ENCODE measurements at regions not wholly inside any gene's neighbourhood (a gene's known extent, or its start where the extent isn't known, plus 50 kb on each side); places are given as distances from the start of the nearest gene placed in this dataset.

- H3K4me3 Mint-ChIP-seq: no peak overlapping the region
- no peaks in the 10 kb centered on the region for H3K27me3 ChIP-seq (ENCODE audit: insufficient read depth)
- H3K4me1 ChIP-seq (ENCODE audit: insufficient read depth): no peaks in the 10 kb centered on the region
- no peak for TF ChIP-seq JUNB (IDR thresholded peaks at IDR 0.05; ENCODE audit: unreplicated experiment)
- no peak for TF ChIP-seq ZNF114 (CRISPR knock-in tag; IDR thresholded peaks at IDR 0.05)
- TF ChIP-seq, protein P1, sequence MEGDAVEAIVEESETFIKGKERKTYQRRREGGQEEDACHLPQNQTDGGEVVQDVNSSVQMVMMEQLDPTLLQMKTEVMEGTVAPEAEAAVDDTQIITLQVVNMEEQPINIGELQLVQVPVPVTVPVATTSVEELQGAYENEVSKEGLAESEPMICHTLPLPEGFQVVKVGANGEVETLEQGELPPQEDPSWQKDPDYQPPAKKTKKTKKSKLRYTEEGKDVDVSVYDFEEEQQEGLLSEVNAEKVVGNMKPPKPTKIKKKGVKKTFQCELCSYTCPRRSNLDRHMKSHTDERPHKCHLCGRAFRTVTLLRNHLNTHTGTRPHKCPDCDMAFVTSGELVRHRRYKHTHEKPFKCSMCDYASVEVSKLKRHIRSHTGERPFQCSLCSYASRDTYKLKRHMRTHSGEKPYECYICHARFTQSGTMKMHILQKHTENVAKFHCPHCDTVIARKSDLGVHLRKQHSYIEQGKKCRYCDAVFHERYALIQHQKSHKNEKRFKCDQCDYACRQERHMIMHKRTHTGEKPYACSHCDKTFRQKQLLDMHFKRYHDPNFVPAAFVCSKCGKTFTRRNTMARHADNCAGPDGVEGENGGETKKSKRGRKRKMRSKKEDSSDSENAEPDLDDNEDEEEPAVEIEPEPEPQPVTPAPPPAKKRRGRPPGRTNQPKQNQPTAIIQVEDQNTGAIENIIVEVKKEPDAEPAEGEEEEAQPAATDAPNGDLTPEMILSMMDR (conservative IDR thresholded peaks at IDR 0.05; ENCODE audit: low read depth in 2 of 2): no peak
- TF ChIP-seq, protein P2, sequence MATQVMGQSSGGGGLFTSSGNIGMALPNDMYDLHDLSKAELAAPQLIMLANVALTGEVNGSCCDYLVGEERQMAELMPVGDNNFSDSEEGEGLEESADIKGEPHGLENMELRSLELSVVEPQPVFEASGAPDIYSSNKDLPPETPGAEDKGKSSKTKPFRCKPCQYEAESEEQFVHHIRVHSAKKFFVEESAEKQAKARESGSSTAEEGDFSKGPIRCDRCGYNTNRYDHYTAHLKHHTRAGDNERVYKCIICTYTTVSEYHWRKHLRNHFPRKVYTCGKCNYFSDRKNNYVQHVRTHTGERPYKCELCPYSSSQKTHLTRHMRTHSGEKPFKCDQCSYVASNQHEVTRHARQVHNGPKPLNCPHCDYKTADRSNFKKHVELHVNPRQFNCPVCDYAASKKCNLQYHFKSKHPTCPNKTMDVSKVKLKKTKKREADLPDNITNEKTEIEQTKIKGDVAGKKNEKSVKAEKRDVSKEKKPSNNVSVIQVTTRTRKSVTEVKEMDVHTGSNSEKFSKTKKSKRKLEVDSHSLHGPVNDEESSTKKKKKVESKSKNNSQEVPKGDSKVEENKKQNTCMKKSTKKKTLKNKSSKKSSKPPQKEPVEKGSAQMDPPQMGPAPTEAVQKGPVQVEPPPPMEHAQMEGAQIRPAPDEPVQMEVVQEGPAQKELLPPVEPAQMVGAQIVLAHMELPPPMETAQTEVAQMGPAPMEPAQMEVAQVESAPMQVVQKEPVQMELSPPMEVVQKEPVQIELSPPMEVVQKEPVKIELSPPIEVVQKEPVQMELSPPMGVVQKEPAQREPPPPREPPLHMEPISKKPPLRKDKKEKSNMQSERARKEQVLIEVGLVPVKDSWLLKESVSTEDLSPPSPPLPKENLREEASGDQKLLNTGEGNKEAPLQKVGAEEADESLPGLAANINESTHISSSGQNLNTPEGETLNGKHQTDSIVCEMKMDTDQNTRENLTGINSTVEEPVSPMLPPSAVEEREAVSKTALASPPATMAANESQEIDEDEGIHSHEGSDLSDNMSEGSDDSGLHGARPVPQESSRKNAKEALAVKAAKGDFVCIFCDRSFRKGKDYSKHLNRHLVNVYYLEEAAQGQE (IDR thresholded peaks at IDR 0.05; ENCODE audit: unreplicated experiment): no peak
- TF ChIP-seq NANOG (IDR thresholded peaks at IDR 0.05; ENCODE audit: borderline replicate concordance): no peak
- no peak for TF ChIP-seq ZNF331 (CRISPR knock-in tag; IDR thresholded peaks at IDR 0.05; ENCODE audit: low read depth)
- TF ChIP-seq CREB1 (CRISPR knock-in tag; IDR thresholded peaks at IDR 0.05; ENCODE audit: low read depth): no peak
- no peak for TF ChIP-seq EZH2phosphoT487 (IDR thresholded peaks at IDR 0.05; ENCODE audit: unreplicated experiment)
- H3K27ac Mint-ChIP-seq: no peak overlapping the region; the same call in 1 of the 2 replicates
- no peaks in the 10 kb centered on the region for H3K36me3 ChIP-seq (ENCODE audit: insufficient read depth)
- H2AFZ ChIP-seq: no peak overlapping the region
- no peaks in the 10 kb centered on the region for H4K20me1 ChIP-seq (replicated peaks; ENCODE audit: insufficient read depth)
- DNase-seq (ENCODE audit: low spot score) (no peak), ATAC-seq (no peak)
- no peak overlapping the region for H3K27ac ChIP-seq (ENCODE audit: low read depth)
- no peaks in the 10 kb centered on the region for H3K27me3 Mint-ChIP-seq (ENCODE audit: insufficient read depth, low read depth, poor library complexity)
- no peaks in the 10 kb centered on the region for H3K79me2 ChIP-seq (replicated peaks; ENCODE audit: insufficient read depth)
- H3K9me3 Mint-ChIP-seq: peaks cover 5% of the 10 kb centered on the region; the same call in 2 of the 3 replicates
- no peaks in the 10 kb centered on the region for H3K9me2 ChIP-seq (ENCODE audit: insufficient read depth)
- no peak overlapping the region for H3K4me3 ChIP-seq
- H3K4me2 ChIP-seq: no peak overlapping the region
- no peaks in the 10 kb centered on the region for H3F3A ChIP-seq (replicated peaks; ENCODE audit: low read depth)
- H3K4me1 Mint-ChIP-seq: peaks cover 6% of the 10 kb centered on the region; the same call in 2 of the 3 replicates
- no peaks in the 10 kb centered on the region for H3K36me3 Mint-ChIP-seq (ENCODE audit: low read depth)
These were observed 1078.8 kb downstream of the TAF11L14 start for GRCh38 chr5:18712936-18713485.

- Mint-ChIP-seq H3K4me1 (no peaks in the 10 kb centered on the region), H3K27me3 (ENCODE audit: insufficient read depth, low read depth, poor library complexity) (no peaks in the 10 kb centered on the region)
- no peak for TF ChIP-seq CREB1 (CRISPR knock-in tag; IDR thresholded peaks at IDR 0.05; ENCODE audit: low read depth)
- no peak for TF ChIP-seq EZH2phosphoT487 (IDR thresholded peaks at IDR 0.05; ENCODE audit: unreplicated experiment)
- TF ChIP-seq, protein P3, sequence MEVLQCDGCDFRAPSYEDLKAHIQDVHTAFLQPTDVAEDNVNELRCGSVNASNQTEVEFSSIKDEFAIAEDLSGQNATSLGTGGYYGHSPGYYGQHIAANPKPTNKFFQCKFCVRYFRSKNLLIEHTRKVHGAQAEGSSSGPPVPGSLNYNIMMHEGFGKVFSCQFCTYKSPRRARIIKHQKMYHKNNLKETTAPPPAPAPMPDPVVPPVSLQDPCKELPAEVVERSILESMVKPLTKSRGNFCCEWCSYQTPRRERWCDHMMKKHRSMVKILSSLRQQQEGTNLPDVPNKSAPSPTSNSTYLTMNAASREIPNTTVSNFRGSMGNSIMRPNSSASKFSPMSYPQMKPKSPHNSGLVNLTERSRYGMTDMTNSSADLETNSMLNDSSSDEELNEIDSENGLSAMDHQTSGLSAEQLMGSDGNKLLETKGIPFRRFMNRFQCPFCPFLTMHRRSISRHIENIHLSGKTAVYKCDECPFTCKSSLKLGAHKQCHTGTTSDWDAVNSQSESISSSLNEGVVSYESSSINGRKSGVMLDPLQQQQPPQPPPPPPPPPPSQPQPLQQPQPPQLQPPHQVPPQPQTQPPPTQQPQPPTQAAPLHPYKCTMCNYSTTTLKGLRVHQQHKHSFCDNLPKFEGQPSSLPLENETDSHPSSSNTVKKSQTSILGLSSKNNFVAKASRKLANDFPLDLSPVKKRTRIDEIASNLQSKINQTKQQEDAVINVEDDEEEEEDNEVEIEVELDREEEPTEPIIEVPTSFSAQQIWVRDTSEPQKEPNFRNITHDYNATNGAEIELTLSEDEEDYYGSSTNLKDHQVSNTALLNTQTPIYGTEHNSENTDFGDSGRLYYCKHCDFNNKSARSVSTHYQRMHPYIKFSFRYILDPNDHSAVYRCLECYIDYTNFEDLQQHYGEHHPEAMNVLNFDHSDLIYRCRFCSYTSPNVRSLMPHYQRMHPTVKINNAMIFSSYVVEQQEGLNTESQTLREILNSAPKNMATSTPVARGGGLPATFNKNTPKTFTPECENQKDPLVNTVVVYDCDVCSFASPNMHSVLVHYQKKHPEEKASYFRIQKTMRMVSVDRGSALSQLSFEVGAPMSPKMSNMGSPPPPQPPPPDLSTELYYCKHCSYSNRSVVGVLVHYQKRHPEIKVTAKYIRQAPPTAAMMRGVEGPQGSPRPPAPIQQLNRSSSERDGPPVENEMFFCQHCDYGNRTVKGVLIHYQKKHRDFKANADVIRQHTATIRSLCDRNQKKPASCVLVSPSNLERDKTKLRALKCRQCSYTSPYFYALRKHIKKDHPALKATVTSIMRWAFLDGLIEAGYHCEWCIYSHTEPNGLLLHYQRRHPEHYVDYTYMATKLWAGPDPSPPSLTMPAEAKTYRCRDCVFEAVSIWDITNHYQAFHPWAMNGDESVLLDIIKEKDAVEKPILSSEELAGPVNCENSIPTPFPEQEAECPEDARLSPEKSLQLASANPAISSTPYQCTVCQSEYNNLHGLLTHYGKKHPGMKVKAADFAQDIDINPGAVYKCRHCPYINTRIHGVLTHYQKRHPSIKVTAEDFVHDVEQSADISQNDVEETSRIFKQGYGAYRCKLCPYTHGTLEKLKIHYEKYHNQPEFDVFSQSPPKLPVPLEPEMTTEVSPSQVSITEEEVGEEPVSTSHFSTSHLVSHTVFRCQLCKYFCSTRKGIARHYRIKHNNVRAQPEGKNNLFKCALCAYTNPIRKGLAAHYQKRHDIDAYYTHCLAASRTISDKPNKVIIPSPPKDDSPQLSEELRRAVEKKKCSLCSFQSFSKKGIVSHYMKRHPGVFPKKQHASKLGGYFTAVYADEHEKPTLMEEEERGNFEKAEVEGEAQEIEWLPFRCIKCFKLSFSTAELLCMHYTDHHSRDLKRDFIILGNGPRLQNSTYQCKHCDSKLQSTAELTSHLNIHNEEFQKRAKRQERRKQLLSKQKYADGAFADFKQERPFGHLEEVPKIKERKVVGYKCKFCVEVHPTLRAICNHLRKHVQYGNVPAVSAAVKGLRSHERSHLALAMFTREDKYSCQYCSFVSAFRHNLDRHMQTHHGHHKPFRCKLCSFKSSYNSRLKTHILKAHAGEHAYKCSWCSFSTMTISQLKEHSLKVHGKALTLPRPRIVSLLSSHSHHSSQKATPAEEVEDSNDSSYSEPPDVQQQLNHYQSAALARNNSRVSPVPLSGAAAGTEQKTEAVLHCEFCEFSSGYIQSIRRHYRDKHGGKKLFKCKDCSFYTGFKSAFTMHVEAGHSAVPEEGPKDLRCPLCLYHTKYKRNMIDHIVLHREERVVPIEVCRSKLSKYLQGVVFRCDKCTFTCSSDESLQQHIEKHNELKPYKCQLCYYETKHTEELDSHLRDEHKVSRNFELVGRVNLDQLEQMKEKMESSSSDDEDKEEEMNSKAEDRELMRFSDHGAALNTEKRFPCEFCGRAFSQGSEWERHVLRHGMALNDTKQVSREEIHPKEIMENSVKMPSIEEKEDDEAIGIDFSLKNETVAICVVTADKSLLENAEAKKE (CRISPR knock-in tag; IDR thresholded peaks at IDR 0.05): no peak
These were observed 1085.7 kb downstream of the TAF11L14 start for GRCh38 chr5:18720002-18720401.

More at GRCh38 chr5:18720002-18720401, 1085.7 kb downstream of the TAF11L14 start:
- Histone ChIP-seq H3K79me2 (replicated peaks; ENCODE audit: insufficient read depth) (no peaks in the 10 kb centered on the region), H3K4me3 (no peak overlapping the region), H3F3A (replicated peaks; ENCODE audit: low read depth) (no peaks in the 10 kb centered on the region), H3K4me2 (no peak overlapping the region), H3K4me1 (ENCODE audit: insufficient read depth) (no peaks in the 10 kb centered on the region), H3K36me3 (ENCODE audit: insufficient read depth) (no peaks in the 10 kb centered on the region), H4K20me1 (replicated peaks; ENCODE audit: insufficient read depth) (no peaks in the 10 kb centered on the region), H2AFZ (no peak overlapping the region), H3K27me3 (ENCODE audit: insufficient read depth) (no peaks in the 10 kb centered on the region), H3K27ac (ENCODE audit: low read depth) (no peak overlapping the region), H3K9me2 (ENCODE audit: insufficient read depth) (no peaks in the 10 kb centered on the region)
- H3K4me3 Mint-ChIP-seq: no peak overlapping the region
- DNase-seq (ENCODE audit: low spot score) (no peak), ATAC-seq (no peak)
- H3K36me3 Mint-ChIP-seq (ENCODE audit: low read depth): no peaks in the 10 kb centered on the region
- no peak overlapping the region for H3K27ac Mint-ChIP-seq
- no peaks in the 10 kb centered on the region for H3K9me3 Mint-ChIP-seq
